ENCODE measurements at regions not wholly inside any gene's neighbourhood (a gene's known extent, or its start where the extent isn't known, plus 50 kb on each side); places are given as distances from the start of the nearest gene placed in this dataset.
"Not testable (repeated sequence)": the region's sequence is repeated elsewhere in the genome, so short reads cannot be mapped to it uniquely, and the experiment has no call there.

DNA sequence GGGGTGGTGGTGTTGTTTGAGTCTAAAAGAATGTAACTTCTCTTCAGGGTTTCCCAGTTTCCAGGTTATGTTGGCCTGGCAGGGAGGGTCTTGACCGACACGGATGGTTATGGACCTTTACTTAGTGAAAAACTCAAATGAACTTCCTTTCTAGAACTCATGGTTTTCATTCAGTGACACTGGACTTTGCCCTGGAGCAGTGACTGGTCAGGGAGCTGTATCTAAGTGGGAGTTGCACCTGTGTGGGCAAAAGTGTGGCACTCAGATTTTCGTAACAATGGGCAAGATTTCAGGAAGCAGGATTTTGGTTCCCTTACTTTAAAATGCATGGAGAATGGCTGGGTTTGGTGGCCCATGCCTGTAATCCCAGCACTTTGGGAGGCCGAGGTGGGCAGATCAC, 67.8 kb downstream of the SRGAP2 start:
- TF ChIP-seq EZH2 (IDR thresholded peaks at IDR 0.05; ENCODE audit: low read depth, low read length, severe bottlenecking); EGR1 (IDR thresholded peaks at IDR 0.05; ENCODE audit: borderline replicate concordance, low read depth, low read length); RXRA (IDR thresholded peaks at IDR 0.05; ENCODE audit: insufficient read depth, low read depth, low read length); BRCA1 (IDR thresholded peaks at IDR 0.05; ENCODE audit: low read depth, low read length); SRF (IDR thresholded peaks at IDR 0.05; ENCODE audit: low read depth, low read length); TCF12 (IDR thresholded peaks at IDR 0.05; ENCODE audit: low read depth, low read length); EP300 (IDR thresholded peaks at IDR 0.05; ENCODE audit: borderline replicate concordance in 1 of 2, low read depth in 2 of 2, low read length in 2 of 2); PHF8 (conservative IDR thresholded peaks at IDR 0.05; ENCODE audit: low read depth, low read length); USF2 (IDR thresholded peaks at IDR 0.05; ENCODE audit: low read length): not testable (repeated sequence)
- TF ChIP-seq, protein P1, sequence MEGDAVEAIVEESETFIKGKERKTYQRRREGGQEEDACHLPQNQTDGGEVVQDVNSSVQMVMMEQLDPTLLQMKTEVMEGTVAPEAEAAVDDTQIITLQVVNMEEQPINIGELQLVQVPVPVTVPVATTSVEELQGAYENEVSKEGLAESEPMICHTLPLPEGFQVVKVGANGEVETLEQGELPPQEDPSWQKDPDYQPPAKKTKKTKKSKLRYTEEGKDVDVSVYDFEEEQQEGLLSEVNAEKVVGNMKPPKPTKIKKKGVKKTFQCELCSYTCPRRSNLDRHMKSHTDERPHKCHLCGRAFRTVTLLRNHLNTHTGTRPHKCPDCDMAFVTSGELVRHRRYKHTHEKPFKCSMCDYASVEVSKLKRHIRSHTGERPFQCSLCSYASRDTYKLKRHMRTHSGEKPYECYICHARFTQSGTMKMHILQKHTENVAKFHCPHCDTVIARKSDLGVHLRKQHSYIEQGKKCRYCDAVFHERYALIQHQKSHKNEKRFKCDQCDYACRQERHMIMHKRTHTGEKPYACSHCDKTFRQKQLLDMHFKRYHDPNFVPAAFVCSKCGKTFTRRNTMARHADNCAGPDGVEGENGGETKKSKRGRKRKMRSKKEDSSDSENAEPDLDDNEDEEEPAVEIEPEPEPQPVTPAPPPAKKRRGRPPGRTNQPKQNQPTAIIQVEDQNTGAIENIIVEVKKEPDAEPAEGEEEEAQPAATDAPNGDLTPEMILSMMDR (IDR thresholded peaks at IDR 0.05; ENCODE audit: control extremely low read depth in 1 of 3, insufficient read depth in 1 of 3, low read depth in 1 of 3, low read length in 3 of 3) = not testable (repeated sequence)

Data from H1 (cell line).